ENCODE measurements at regions not wholly inside any gene's neighbourhood (a gene's known extent, or its start where the extent isn't known, plus 50 kb on each side); places are given as distances from the start of the nearest gene placed in this dataset.
"Not testable (repeated sequence)": the region's sequence is repeated elsewhere in the genome, so short reads cannot be mapped to it uniquely, and the experiment has no call there.

- H3K36me3 ChIP-seq (ENCODE audit: control insufficient read depth, insufficient read depth, low read length) = no peaks in the 10 kb centered on the region
- H3K4me3 ChIP-seq (ENCODE audit: low read depth, low read length) = peak overlapping the region; percentile 92
- H3K4me3 Mint-ChIP-seq = peak overlapping the region; percentile 72 to 88 (median 83)
- H3K36me3 Mint-ChIP-seq = no peaks in the 10 kb centered on the region
- no peaks in the 10 kb centered on the region for H3K9me3 Mint-ChIP-seq
- H3K27me3 ChIP-seq (ENCODE audit: control insufficient read depth, insufficient read depth, low read length) = no peaks in the 10 kb centered on the region
- peak; percentile 28 to 53 for ATAC-seq (ENCODE audit: low read depth in 2 of 2)
- no peak overlapping the region for H3K27ac ChIP-seq (ENCODE audit: insufficient read depth, low read length, poor library complexity, severe bottlenecking)
- H3K27ac Mint-ChIP-seq = peak overlapping the region; percentile 48 to 76 (median 68)
- peaks cover 0 to 12% (median 8%) of the 10 kb centered on the region in 4 donors for H3K4me1 Mint-ChIP-seq
- H3K27me3 Mint-ChIP-seq = no peaks in the 10 kb centered on the region
- H3K9me3 ChIP-seq (ENCODE audit: control insufficient read depth in 2 of 2, low read length in 2 of 2) = no peaks in the 10 kb centered on the region
- H3K4me1 ChIP-seq (ENCODE audit: control insufficient read depth, insufficient read depth, low read length, poor library complexity, severe bottlenecking) = no peaks in the 10 kb centered on the region
- DNase-seq = peak in 2 of 3 donors; percentile 12 to 50
Observed at GRCh38 chr1:121458291-121459048, 273.7 kb downstream of the SRGAP2C start.

GRCh38 chr1:121459235-121459634, 274.5 kb downstream of the SRGAP2C start:
- Histone ChIP-seq H3K9me3 (ENCODE audit: control insufficient read depth in 2 of 2, low read length in 2 of 2) (no peaks in the 10 kb centered on the region), H3K36me3 (ENCODE audit: control insufficient read depth, insufficient read depth, low read length) (no peaks in the 10 kb centered on the region), H3K27me3 (ENCODE audit: control insufficient read depth, insufficient read depth, low read length) (no peaks in the 10 kb centered on the region), H3K4me3 (ENCODE audit: low read depth, low read length) (peak overlapping the region; percentile 92), H3K27ac (ENCODE audit: insufficient read depth, low read length, poor library complexity, severe bottlenecking) (no peak overlapping the region), H3K4me1 (ENCODE audit: control insufficient read depth, insufficient read depth, low read length, poor library complexity, severe bottlenecking) (no peaks in the 10 kb centered on the region)
- Mint-ChIP-seq H3K9me3 (no peaks in the 10 kb centered on the region), H3K27me3 (no peaks in the 10 kb centered on the region), H3K36me3 (no peaks in the 10 kb centered on the region), H3K4me3 (no peak overlapping the region), H3K4me1 (peaks cover 0 to 12% (median 8%) of the 10 kb centered on the region in 4 donors), H3K27ac (no peak overlapping the region)
- DNase-seq (no peak), ATAC-seq (ENCODE audit: low read depth in 2 of 2) (no peak)

- not testable (repeated sequence) for H3K9me3 Mint-ChIP-seq; H3K9me3 ChIP-seq (ENCODE audit: control insufficient read depth in 2 of 2, low read length in 2 of 2); H3K36me3 ChIP-seq (ENCODE audit: control insufficient read depth, insufficient read depth, low read length); H3K27ac ChIP-seq (ENCODE audit: insufficient read depth, low read length, poor library complexity, severe bottlenecking); H3K4me1 ChIP-seq (ENCODE audit: control insufficient read depth, insufficient read depth, low read length, poor library complexity, severe bottlenecking); H3K27me3 ChIP-seq (ENCODE audit: control insufficient read depth, insufficient read depth, low read length); DNase-seq; H3K4me3 ChIP-seq (ENCODE audit: low read depth, low read length); ATAC-seq (ENCODE audit: low read depth in 2 of 2); H3K36me3 Mint-ChIP-seq; H3K27me3 Mint-ChIP-seq; H3K27ac Mint-ChIP-seq; H3K4me3 Mint-ChIP-seq
- H3K4me1 Mint-ChIP-seq = peaks cover 4 to 12% (median 7%) of the 10 kb centered on the region in 4 donors
Observed at GRCh38 chr1:121469395-121469794, 284.6 kb downstream of the SRGAP2C start.

DNA sequence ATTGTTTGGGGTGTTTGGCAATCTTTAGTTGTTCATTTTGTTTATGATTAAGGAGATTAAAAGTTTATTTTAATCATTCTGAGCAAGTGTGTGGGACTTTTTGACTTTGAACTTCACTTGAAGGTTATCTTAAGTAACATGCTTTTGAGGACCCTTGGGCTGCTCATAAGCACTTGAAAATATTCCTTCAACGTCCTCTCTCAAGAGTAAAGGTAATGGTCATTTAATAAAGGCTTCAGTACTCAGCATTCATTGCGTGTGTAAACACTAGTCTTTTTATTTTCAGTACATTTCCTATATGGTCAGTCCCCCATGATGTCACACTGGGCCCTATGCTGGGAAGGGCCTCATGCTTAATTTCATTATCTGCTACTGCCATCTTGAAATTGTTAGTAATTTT, 285.6 kb downstream of the SRGAP2C start:
- H3K9me3 Mint-ChIP-seq; DNase-seq; H3K27ac Mint-ChIP-seq; H3K36me3 ChIP-seq (ENCODE audit: control insufficient read depth, insufficient read depth, low read length); H3K27me3 Mint-ChIP-seq; ATAC-seq (ENCODE audit: low read depth in 2 of 2); H3K36me3 Mint-ChIP-seq; H3K4me1 ChIP-seq (ENCODE audit: control insufficient read depth, insufficient read depth, low read length, poor library complexity, severe bottlenecking); H3K27ac ChIP-seq (ENCODE audit: insufficient read depth, low read length, poor library complexity, severe bottlenecking); H3K9me3 ChIP-seq (ENCODE audit: control insufficient read depth in 2 of 2, low read length in 2 of 2); H3K27me3 ChIP-seq (ENCODE audit: control insufficient read depth, insufficient read depth, low read length); H3K4me3 ChIP-seq (ENCODE audit: low read depth, low read length); H3K4me3 Mint-ChIP-seq: not testable (repeated sequence)
- H3K4me1 Mint-ChIP-seq = peaks cover 4 to 12% (median 7%) of the 10 kb centered on the region in 4 donors

GRCh38 chr1:121471523-121471922, 286.7 kb downstream of the SRGAP2C start:
- H3K9me3 Mint-ChIP-seq = peaks cover 0 to 2% (median 0%) of the 10 kb centered on the region in 7 donors
- DNase-seq = peak in 1 of 3 donors; percentile 40
- ATAC-seq (ENCODE audit: low read depth in 2 of 2) = no peak
- H3K4me3 ChIP-seq (ENCODE audit: low read depth, low read length) = no peak overlapping the region
- H3K36me3 ChIP-seq (ENCODE audit: control insufficient read depth, insufficient read depth, low read length) = no peaks in the 10 kb centered on the region
- H3K27me3 Mint-ChIP-seq = no peaks in the 10 kb centered on the region
- no peaks in the 10 kb centered on the region for H3K4me1 ChIP-seq (ENCODE audit: control insufficient read depth, insufficient read depth, low read length, poor library complexity, severe bottlenecking)
- no peak overlapping the region for H3K27ac ChIP-seq (ENCODE audit: insufficient read depth, low read length, poor library complexity, severe bottlenecking)
- H3K4me1 Mint-ChIP-seq = peaks cover 4 to 16% (median 7%) of the 10 kb centered on the region in 4 donors
- H3K27me3 ChIP-seq (ENCODE audit: control insufficient read depth, insufficient read depth, low read length) = no peaks in the 10 kb centered on the region
- no peak overlapping the region for H3K27ac Mint-ChIP-seq
- H3K4me3 Mint-ChIP-seq = no peak overlapping the region
- H3K9me3 ChIP-seq (ENCODE audit: control insufficient read depth in 2 of 2, low read length in 2 of 2) = no peaks in the 10 kb centered on the region
- no peaks in the 10 kb centered on the region for H3K36me3 Mint-ChIP-seq

GRCh38 chr1:121472017-121472416, 287.2 kb downstream of the SRGAP2C start:
- Histone ChIP-seq H3K27me3 (ENCODE audit: control insufficient read depth, insufficient read depth, low read length) (no peaks in the 10 kb centered on the region), H3K36me3 (ENCODE audit: control insufficient read depth, insufficient read depth, low read length) (no peaks in the 10 kb centered on the region), H3K9me3 (ENCODE audit: control insufficient read depth in 2 of 2, low read length in 2 of 2) (no peaks in the 10 kb centered on the region), H3K4me1 (ENCODE audit: control insufficient read depth, insufficient read depth, low read length, poor library complexity, severe bottlenecking) (no peaks in the 10 kb centered on the region), H3K4me3 (ENCODE audit: low read depth, low read length) (no peak overlapping the region), H3K27ac (ENCODE audit: insufficient read depth, low read length, poor library complexity, severe bottlenecking) (no peak overlapping the region)
- Mint-ChIP-seq H3K4me1 (peaks cover 4 to 17% (median 7%) of the 10 kb centered on the region in 4 donors), H3K36me3 (no peaks in the 10 kb centered on the region), H3K27ac (no peak overlapping the region), H3K4me3 (no peak overlapping the region), H3K9me3 (peaks cover 0 to 2% (median 0%) of the 10 kb centered on the region in 7 donors), H3K27me3 (no peaks in the 10 kb centered on the region)
- ATAC-seq (ENCODE audit: low read depth in 2 of 2) = no peak
- DNase-seq = no peak

DNA sequence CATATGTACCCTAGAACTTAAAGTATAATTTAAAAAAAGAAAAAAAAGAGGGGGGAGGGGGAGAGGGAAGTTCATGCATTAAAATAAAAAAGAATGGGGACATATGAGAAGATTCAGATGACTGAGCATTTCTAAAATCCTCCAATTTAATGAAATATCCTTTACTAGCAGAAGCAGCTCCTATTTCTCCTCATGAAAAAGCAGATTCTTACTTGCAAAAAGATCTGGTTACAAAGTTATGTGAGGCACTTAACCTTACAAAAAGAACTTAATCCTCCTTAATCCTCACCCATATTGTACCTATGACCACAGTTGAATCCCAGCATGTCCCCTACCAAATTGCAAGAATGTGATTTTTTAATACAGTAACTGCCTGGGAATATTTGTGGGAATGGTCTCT, 298.5 kb downstream of the SRGAP2C start:
- Mint-ChIP-seq H3K4me1 (no peaks in the 10 kb centered on the region), H3K27ac (no peak overlapping the region), H3K36me3 (no peaks in the 10 kb centered on the region), H3K9me3 (peaks cover 0 to 19% (median 6%) of the 10 kb centered on the region in 7 donors), H3K4me3 (no peak overlapping the region), H3K27me3 (peaks cover 5% of the 10 kb centered on the region)
- H3K27ac ChIP-seq (ENCODE audit: insufficient read depth, low read length, poor library complexity, severe bottlenecking) = no peak overlapping the region
- no peaks in the 10 kb centered on the region for H3K4me1 ChIP-seq (ENCODE audit: control insufficient read depth, insufficient read depth, low read length, poor library complexity, severe bottlenecking)
- ATAC-seq (ENCODE audit: low read depth in 2 of 2) (no peak), DNase-seq (no peak)
- no peak overlapping the region for H3K4me3 ChIP-seq (ENCODE audit: low read depth, low read length)
- no peaks in the 10 kb centered on the region for H3K27me3 ChIP-seq (ENCODE audit: control insufficient read depth, insufficient read depth, low read length)
- no peaks in the 10 kb centered on the region for H3K36me3 ChIP-seq (ENCODE audit: control insufficient read depth, insufficient read depth, low read length)
- no peaks in the 10 kb centered on the region for H3K9me3 ChIP-seq (ENCODE audit: control insufficient read depth in 2 of 2, low read length in 2 of 2)

GRCh38 chr1:121483961-121484424, 299.2 kb downstream of the SRGAP2C start:
- ATAC-seq (ENCODE audit: low read depth in 2 of 2) = no peak
- H3K27me3 ChIP-seq (ENCODE audit: control insufficient read depth, insufficient read depth, low read length) = no peaks in the 10 kb centered on the region
- H3K27ac Mint-ChIP-seq = no peak overlapping the region

More at GRCh38 chr1:121483961-121484424, 299.2 kb downstream of the SRGAP2C start:
- H3K9me3 ChIP-seq (ENCODE audit: control insufficient read depth in 2 of 2, low read length in 2 of 2) = no peaks in the 10 kb centered on the region
- no peaks in the 10 kb centered on the region for H3K36me3 Mint-ChIP-seq
- no peaks in the 10 kb centered on the region for H3K4me1 ChIP-seq (ENCODE audit: control insufficient read depth, insufficient read depth, low read length, poor library complexity, severe bottlenecking)
- no peak overlapping the region for H3K27ac ChIP-seq (ENCODE audit: insufficient read depth, low read length, poor library complexity, severe bottlenecking)
- H3K36me3 ChIP-seq (ENCODE audit: control insufficient read depth, insufficient read depth, low read length) = no peaks in the 10 kb centered on the region
- peaks cover 0 to 3% (median 0%) of the 10 kb centered on the region in 4 donors for H3K4me1 Mint-ChIP-seq
- no peak overlapping the region for H3K4me3 Mint-ChIP-seq
- no peak overlapping the region for H3K4me3 ChIP-seq (ENCODE audit: low read depth, low read length)
- peaks cover 5% of the 10 kb centered on the region for H3K27me3 Mint-ChIP-seq
- DNase-seq = no peak
- peaks cover 0 to 19% (median 5%) of the 10 kb centered on the region in 7 donors for H3K9me3 Mint-ChIP-seq

Measured in CD4-positive, CD25-positive, alpha-beta regulatory T cell (primary cell).